Breast epithelium (tissue), 3 donors: ENCODE measurements at regions not wholly inside any gene's neighbourhood (a gene's known extent, or its start where the extent isn't known, plus 50 kb on each side); places are given as distances from the start of the nearest gene placed in this dataset.
"Not testable (repeated sequence)": the region's sequence is repeated elsewhere in the genome, so short reads cannot be mapped to it uniquely, and the experiment has no call there.

Experiments
- CTCF ChIP-seq, 3 donors: fragments of 450-650 bp; IDR thresholded peaks; one replicate each; pipeline ENCODE4 v1.5.1; 2016 to 2017; ENCODE audit warnings: antibody characterized with exemption in 3 of 3, mild to moderate bottlenecking in 3 of 3, moderate library complexity in 3 of 3
- POLR2A ChIP-seq: fragments of 450-650 bp; IDR thresholded peaks from one replicate; pipeline ENCODE4 v1.6.1; 2016; ENCODE audit warnings: antibody characterized with exemption, mild to moderate bottlenecking, moderate library complexity

- not testable (repeated sequence) for TF ChIP-seq CTCF (IDR thresholded peaks at IDR 0.05); POLR2A
These were observed 85.4 kb upstream of the GARIN1A start for GRCh38 chr7:128586715-128587114.
